ENCODE measurements at regions not wholly inside any gene's neighbourhood (a gene's known extent, or its start where the extent isn't known, plus 50 kb on each side); places are given as distances from the start of the nearest gene placed in this dataset.

GRCh38 chr12:90455756-90456155 lies 499.2 kb downstream of the CCER1 start:
- H3K36me3 ChIP-seq (ENCODE audit: control insufficient read depth in 2 of 2, insufficient read depth in 2 of 2, low read length in 1 of 2), result no peaks in the 10 kb centered on the region
- WGBS (ENCODE audit: insufficient coverage, insufficient replicate concordance, low lambda C conversion rate, missing lambda C conversion rate), result 4% methylated on average over 2 of the region's 2 CpGs
- intact Hi-C loops (cut with micrococcal nuclease; ENCODE audit: unreplicated experiment) (no loop called here), in situ Hi-C loops (cut with MboI) (no loop called here)
- ATAC-seq (no peak), DNase-seq (ENCODE audit: low read depth, low spot score) (no peak), FAIRE-seq (no peak)
- H4K20me1 ChIP-seq (ENCODE audit: control insufficient read depth, insufficient read depth), result no peaks in the 10 kb centered on the region
- no peaks in the 10 kb centered on the region for H3K79me2 ChIP-seq (ENCODE audit: control insufficient read depth, insufficient read depth, low read length)
- no TSS peak for BruUV-seq (replicated peaks)
- no peak overlapping the region for H2AFZ ChIP-seq (ENCODE audit: control insufficient read depth, low read depth, low read length)
- no peaks in the 10 kb centered on the region for H3K27me3 ChIP-seq (replicated peaks in 1 of 2; ENCODE audit: control insufficient read depth in 2 of 2, insufficient read depth in 2 of 2, low read length in 1 of 2)
- no peaks in the 10 kb centered on the region for H3K9me3 ChIP-seq (replicated peaks; ENCODE audit: control insufficient read depth, insufficient read depth, low read length)
- no peaks in the 10 kb centered on the region for H3K4me1 ChIP-seq (ENCODE audit: control insufficient read depth, insufficient read depth, low read length)
- H3K4me3 ChIP-seq, result no peak overlapping the region
- CTCF ChIA-PET, result no interaction called here
- H3K27ac ChIP-seq (ENCODE audit: control insufficient read depth, insufficient read depth), result no peak overlapping the region
- SMC1A ChIA-PET (ENCODE audit: uncharacterized antibody, unreplicated experiment), result no interaction called here
- H3K9ac ChIP-seq (ENCODE audit: control insufficient read depth, insufficient read depth, low read length), result no peak overlapping the region
- RAD21 ChIA-PET (ENCODE audit: unreplicated experiment), result no interaction called here
- H3K4me2 ChIP-seq (ENCODE audit: control insufficient read depth, insufficient read depth), result no peak overlapping the region
- POLR2A ChIA-PET, result no interaction called here
- TF ChIP-seq ZNF217 (IDR thresholded peaks at IDR 0.05) (no peak), CHD4 (IDR thresholded peaks at IDR 0.05) (no peak), E2F4 (IDR thresholded peaks at IDR 0.05; ENCODE audit: low read depth, low read length) (no peak), ELK1 (IDR thresholded peaks at IDR 0.05; ENCODE audit: low read depth, low read length) (no peak), IKZF2 (IDR thresholded peaks at IDR 0.05) (no peak), SREBF2 (IDR thresholded peaks at IDR 0.05; ENCODE audit: low read length) (no peak), RELA (IDR thresholded peaks at IDR 0.05; ENCODE audit: borderline replicate concordance, partially characterized antibody) (no peak), SUZ12 (IDR thresholded peaks at IDR 0.05; ENCODE audit: unreplicated experiment) (no peak), GATAD2B (conservative IDR thresholded peaks at IDR 0.05; ENCODE audit: low read depth) (no peak), RUNX3 (IDR thresholded peaks at IDR 0.05; ENCODE audit: low read length) (no peak), NFYA (IDR thresholded peaks at IDR 0.05; ENCODE audit: borderline replicate concordance, low read depth, low read length) (no peak), RB1 (IDR thresholded peaks at IDR 0.05; ENCODE audit: borderline replicate concordance) (no peak), CBFB (IDR thresholded peaks at IDR 0.05; ENCODE audit: low read depth) (no peak), E4F1 (IDR thresholded peaks at IDR 0.05; ENCODE audit: borderline replicate concordance, partially characterized antibody) (no peak), YBX1 (IDR thresholded peaks at IDR 0.05) (no peak), ZNF274 (IDR thresholded peaks at IDR 0.05; ENCODE audit: insufficient read depth, insufficient read length) (no peak), CBX3 (IDR thresholded peaks at IDR 0.05; ENCODE audit: borderline replicate concordance, low read depth) (no peak)
- TF ChIP-seq, protein P1, sequence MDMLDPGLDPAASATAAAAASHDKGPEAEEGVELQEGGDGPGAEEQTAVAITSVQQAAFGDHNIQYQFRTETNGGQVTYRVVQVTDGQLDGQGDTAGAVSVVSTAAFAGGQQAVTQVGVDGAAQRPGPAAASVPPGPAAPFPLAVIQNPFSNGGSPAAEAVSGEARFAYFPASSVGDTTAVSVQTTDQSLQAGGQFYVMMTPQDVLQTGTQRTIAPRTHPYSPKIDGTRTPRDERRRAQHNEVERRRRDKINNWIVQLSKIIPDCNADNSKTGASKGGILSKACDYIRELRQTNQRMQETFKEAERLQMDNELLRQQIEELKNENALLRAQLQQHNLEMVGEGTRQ (IDR thresholded peaks at IDR 0.05; ENCODE audit: borderline replicate concordance, low read depth, low read length), result no peak
- TF ChIP-seq, protein P2, sequence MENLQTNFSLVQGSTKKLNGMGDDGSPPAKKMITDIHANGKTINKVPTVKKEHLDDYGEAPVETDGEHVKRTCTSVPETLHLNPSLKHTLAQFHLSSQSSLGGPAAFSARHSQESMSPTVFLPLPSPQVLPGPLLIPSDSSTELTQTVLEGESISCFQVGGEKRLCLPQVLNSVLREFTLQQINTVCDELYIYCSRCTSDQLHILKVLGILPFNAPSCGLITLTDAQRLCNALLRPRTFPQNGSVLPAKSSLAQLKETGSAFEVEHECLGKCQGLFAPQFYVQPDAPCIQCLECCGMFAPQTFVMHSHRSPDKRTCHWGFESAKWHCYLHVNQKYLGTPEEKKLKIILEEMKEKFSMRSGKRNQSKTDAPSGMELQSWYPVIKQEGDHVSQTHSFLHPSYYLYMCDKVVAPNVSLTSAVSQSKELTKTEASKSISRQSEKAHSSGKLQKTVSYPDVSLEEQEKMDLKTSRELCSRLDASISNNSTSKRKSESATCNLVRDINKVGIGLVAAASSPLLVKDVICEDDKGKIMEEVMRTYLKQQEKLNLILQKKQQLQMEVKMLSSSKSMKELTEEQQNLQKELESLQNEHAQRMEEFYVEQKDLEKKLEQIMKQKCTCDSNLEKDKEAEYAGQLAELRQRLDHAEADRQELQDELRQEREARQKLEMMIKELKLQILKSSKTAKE (IDR thresholded peaks at IDR 0.05; ENCODE audit: low read depth, poor library complexity, severe bottlenecking), result no peak

All from GM12878 (cell line).